Stomach smooth muscle (tissue), 2 donors: ENCODE measurements at regions not wholly inside any gene's neighbourhood (a gene's known extent, or its start where the extent isn't known, plus 50 kb on each side); places are given as distances from the start of the nearest gene placed in this dataset.

Source experiments
- H3K27ac ChIP-seq: one replicate; pipeline ENCODE4 v1.7.0; 2013; ENCODE audit warnings: mild to moderate bottlenecking, low read length, inconsistent platforms
- H3K27me3 ChIP-seq, 2 donors: one replicate each; pipeline ENCODE4 v1.7.0; 2013; ENCODE audit warnings: low read length in 2 of 2; ENCODE audit not compliant: insufficient read depth in 2 of 2, control insufficient read depth in 1 of 2
- H3K36me3 ChIP-seq, 2 donors: one replicate each; pipeline ENCODE4 v1.7.0; 2013; ENCODE audit warnings: low read length in 2 of 2; ENCODE audit not compliant: control insufficient read depth in 2 of 2, insufficient read depth in 2 of 2
- H3K4me1 ChIP-seq: one replicate; pipeline ENCODE4 v1.7.0; 2013; ENCODE audit warnings: low read length; ENCODE audit not compliant: control insufficient read depth, insufficient read depth
- H3K4me3 ChIP-seq, 2 donors: one replicate each; pipeline ENCODE4 v1.7.0; 2013; ENCODE audit warnings: low read length in 2 of 2
- H3K9ac ChIP-seq, 2 donors: one replicate each; pipeline ENCODE4 v1.7.0; 2013; ENCODE audit warnings: low read length in 2 of 2, mild to moderate bottlenecking in 1 of 2
- H3K9me3 ChIP-seq, 2 donors: one replicate each; pipeline ENCODE4 v1.7.0; 2013; ENCODE audit warnings: low read length in 2 of 2; ENCODE audit not compliant: control insufficient read depth in 2 of 2
- donor health status: healthy.
- donor health status: Pancreatic carcinoma.

GRCh38 chr20:53833333-53834061, 236.9 kb downstream of the BCAS1 start:
- no peaks in the 10 kb centered on the region for H3K27me3 ChIP-seq
- no peak overlapping the region for H3K27ac ChIP-seq
- H3K9me3 ChIP-seq: no peaks in the 10 kb centered on the region
- H3K9ac ChIP-seq: no peak overlapping the region
- no peaks in the 10 kb centered on the region for H3K36me3 ChIP-seq
- peaks cover 5% of the 10 kb centered on the region for H3K4me1 ChIP-seq
- no peak overlapping the region for H3K4me3 ChIP-seq

GRCh38 chr20:53832499-53832898, 237.9 kb downstream of the BCAS1 start:
- H3K27me3 ChIP-seq: no peaks in the 10 kb centered on the region
- no peak overlapping the region for H3K9ac ChIP-seq
- H3K4me3 ChIP-seq: no peak overlapping the region
- H3K36me3 ChIP-seq: no peaks in the 10 kb centered on the region
- H3K4me1 ChIP-seq: peaks cover 5% of the 10 kb centered on the region
- H3K27ac ChIP-seq: no peak overlapping the region
- H3K9me3 ChIP-seq: no peaks in the 10 kb centered on the region

GRCh38 chr20:53831812-53832211, 238.2 kb upstream of the ZNF217 start:
- Histone ChIP-seq H3K36me3 (no peaks in the 10 kb centered on the region), H3K9me3 (no peaks in the 10 kb centered on the region), H3K27ac (no peak overlapping the region), H3K27me3 (no peaks in the 10 kb centered on the region), H3K4me1 (peaks cover 5% of the 10 kb centered on the region), H3K9ac (no peak overlapping the region), H3K4me3 (no peak overlapping the region)

- Histone ChIP-seq H3K27ac (no peak overlapping the region), H3K4me1 (peaks cover 5% of the 10 kb centered on the region), H3K9me3 (no peaks in the 10 kb centered on the region), H3K27me3 (no peaks in the 10 kb centered on the region), H3K9ac (no peak overlapping the region), H3K36me3 (no peaks in the 10 kb centered on the region), H3K4me3 (no peak overlapping the region)
Observed at GRCh38 chr20:53831228-53831627, 237.6 kb upstream of the ZNF217 start.

- Histone ChIP-seq H3K36me3 (no peaks in the 10 kb centered on the region), H3K9ac (peak overlapping the region; percentile 22 to 24), H3K9me3 (no peaks in the 10 kb centered on the region), H3K27me3 (no peaks in the 10 kb centered on the region), H3K27ac (peak overlapping the region; percentile 63), H3K4me3 (peak overlapping the region; percentile 12 to 56), H3K4me1 (peaks cover 5% of the 10 kb centered on the region)
Observed at GRCh38 chr20:53829724-53830521, 236.3 kb upstream of the ZNF217 start.

GRCh38 chr20:53829255-53829723, 235.7 kb upstream of the ZNF217 start:
- Histone ChIP-seq H3K36me3 (no peaks in the 10 kb centered on the region), H3K9ac (peak overlapping the region; percentile 22 to 63), H3K4me3 (peak overlapping the region; percentile 56 to 64), H3K27me3 (no peaks in the 10 kb centered on the region), H3K27ac (peak overlapping the region; percentile 63), H3K4me1 (peaks cover 5% of the 10 kb centered on the region), H3K9me3 (no peaks in the 10 kb centered on the region)

DNA sequence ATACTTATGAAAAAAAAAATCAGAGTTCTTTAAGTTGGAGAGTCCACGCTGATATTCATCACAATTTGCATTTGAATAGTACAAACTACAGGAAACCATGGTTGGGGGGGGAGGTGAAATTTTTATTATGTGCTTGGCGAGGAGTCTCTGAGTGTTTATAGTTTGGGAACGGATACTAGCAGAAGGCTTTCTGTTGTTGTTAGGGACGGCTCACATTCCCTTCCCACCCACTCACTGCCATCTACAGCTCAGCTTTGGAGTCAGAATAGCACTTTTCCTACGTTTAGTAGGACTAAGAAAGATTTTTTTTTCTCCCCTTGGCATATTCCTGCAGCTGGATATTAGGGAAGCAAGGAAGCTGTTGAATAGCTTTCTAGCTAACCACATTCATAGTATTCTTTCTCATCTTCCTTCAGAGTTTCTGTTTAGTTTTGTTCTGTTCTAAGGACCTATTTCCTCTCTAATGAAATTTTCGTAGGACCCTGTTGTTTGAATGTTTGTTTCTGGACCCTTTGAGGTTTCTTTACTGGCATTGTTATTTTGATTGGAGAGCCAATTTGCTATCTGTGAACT, 235.1 kb upstream of the ZNF217 start:
- H3K27me3 ChIP-seq: no peaks in the 10 kb centered on the region
- H3K4me3 ChIP-seq: peak overlapping the region; percentile 56 to 64
- H3K27ac ChIP-seq: peak overlapping the region; percentile 63
- H3K4me1 ChIP-seq: peaks cover 5% of the 10 kb centered on the region
- H3K9ac ChIP-seq: peak overlapping the region; percentile 6 to 63
- H3K9me3 ChIP-seq: no peaks in the 10 kb centered on the region
- H3K36me3 ChIP-seq: no peaks in the 10 kb centered on the region

GRCh38 chr20:53828088-53828681, 234.5 kb upstream of the ZNF217 start:
- Histone ChIP-seq H3K36me3 (no peaks in the 10 kb centered on the region), H3K27me3 (no peaks in the 10 kb centered on the region), H3K27ac (peak overlapping the region; percentile 63), H3K9ac (peak overlapping the region in 1 of 2 donors; percentile 63), H3K9me3 (no peaks in the 10 kb centered on the region), H3K4me3 (peak overlapping the region; percentile 1 to 56), H3K4me1 (peaks cover 5% of the 10 kb centered on the region)

DNA sequence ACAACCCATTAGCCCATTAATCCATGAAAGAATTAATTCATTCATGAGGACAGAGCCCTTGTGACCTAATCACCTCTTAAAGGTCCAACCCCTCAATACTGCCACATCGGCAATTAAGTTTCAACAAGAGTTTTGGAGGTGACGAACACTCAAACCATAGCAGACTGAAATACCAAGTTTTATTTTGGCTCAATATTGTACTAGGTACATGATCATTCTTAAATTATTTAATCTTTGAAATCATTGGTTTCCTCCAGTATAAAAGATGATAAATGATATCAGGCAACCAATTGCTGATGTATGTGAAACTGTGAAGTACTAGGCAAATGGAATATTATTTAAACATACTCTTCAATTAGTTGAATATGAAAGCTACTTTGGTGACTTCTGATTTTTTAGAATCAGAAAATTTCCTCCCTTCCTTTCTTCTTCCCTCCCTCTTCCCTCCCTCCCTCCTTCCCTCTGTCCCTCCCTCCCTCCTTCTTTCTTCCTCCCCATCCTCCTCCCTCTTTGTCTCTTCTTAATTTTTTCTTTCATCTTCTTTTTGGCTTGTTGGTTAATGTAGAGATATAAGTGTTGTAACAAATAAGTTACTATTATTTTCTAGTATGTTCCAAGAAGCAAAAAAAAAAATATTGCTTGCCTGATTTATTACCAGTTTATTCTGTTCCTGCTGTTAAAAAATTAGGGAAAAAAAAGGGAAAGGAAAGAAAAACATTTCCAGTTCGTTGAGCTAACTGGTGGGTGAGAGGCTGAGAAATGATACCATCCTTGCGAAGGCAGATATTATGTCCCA, 233.9 kb upstream of the ZNF217 start:
- H3K4me3 ChIP-seq: no peak overlapping the region
- peak overlapping the region; percentile 63 for H3K27ac ChIP-seq
- no peaks in the 10 kb centered on the region for H3K27me3 ChIP-seq
- peaks cover 5% of the 10 kb centered on the region for H3K4me1 ChIP-seq
- H3K9me3 ChIP-seq: no peaks in the 10 kb centered on the region
- no peaks in the 10 kb centered on the region for H3K36me3 ChIP-seq
- H3K9ac ChIP-seq: no peak overlapping the region
